HL-60 (cell line): ENCODE measurements at regions not wholly inside any gene's neighbourhood (a gene's known extent, or its start where the extent isn't known, plus 50 kb on each side); places are given as distances from the start of the nearest gene placed in this dataset.

ENCODE experiments used
- CTCF ChIP-seq: IDR thresholded peaks from one replicate; pipeline ENCODE4 v1.5.1; 2011; ENCODE audit warnings: low read length, control low read depth, inconsistent platforms; ENCODE audit not compliant: insufficient read depth
- POLR2AphosphoS5 ChIP-seq: IDR thresholded peaks from 2 replicates; pipeline ENCODE4 v1.6.1; 2012; ENCODE audit warnings: low read depth

GRCh38 chr18:37637478-37637850 lies 71.9 kb upstream of the CELF4 start:
- TF ChIP-seq CTCF = no peak
- TF ChIP-seq POLR2AphosphoS5 = no peak
